OCI-LY3 (cell line): ENCODE measurements at regions not wholly inside any gene's neighbourhood (a gene's known extent, or its start where the extent isn't known, plus 50 kb on each side); places are given as distances from the start of the nearest gene placed in this dataset.

Experiments
- EZH2phosphoT487 ChIP-seq: fragments of 200-600 bp; shearing (Covaris generic); IDR thresholded peaks from 2 replicates; pipeline ENCODE4 v1.6.1; 2018; ENCODE audit warnings: antibody characterized with exemption, mixed run types, low read depth
- TF ChIP-seq, protein P1 (sequence below): fragments of 200-600, 300-600 bp; sonication (generic); IDR thresholded peaks from 2 replicates; pipeline ENCODE4 v1.5.1; 2014; ENCODE audit warnings: antibody characterized with exemption, low read length, low read depth

DNA sequence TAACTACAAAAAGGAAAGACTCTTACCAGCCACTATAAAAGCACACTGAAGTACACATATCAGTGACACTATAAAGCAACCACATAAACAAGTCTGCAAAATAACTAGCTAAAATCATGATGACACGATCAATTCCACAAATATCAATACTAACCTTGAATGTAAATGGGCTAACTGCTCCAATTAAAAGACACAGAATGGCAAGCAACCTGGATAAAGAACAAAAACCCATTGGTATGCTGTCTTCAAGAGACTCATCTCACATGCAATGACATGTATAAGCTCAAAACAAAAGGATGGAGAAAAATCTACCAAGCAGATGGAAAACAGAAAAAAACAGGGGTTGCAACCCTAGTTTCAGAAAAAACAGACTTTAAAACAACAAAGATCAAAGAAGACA is 59.7 kb upstream of the LYPLAL1 start:
- TF ChIP-seq, protein P1, sequence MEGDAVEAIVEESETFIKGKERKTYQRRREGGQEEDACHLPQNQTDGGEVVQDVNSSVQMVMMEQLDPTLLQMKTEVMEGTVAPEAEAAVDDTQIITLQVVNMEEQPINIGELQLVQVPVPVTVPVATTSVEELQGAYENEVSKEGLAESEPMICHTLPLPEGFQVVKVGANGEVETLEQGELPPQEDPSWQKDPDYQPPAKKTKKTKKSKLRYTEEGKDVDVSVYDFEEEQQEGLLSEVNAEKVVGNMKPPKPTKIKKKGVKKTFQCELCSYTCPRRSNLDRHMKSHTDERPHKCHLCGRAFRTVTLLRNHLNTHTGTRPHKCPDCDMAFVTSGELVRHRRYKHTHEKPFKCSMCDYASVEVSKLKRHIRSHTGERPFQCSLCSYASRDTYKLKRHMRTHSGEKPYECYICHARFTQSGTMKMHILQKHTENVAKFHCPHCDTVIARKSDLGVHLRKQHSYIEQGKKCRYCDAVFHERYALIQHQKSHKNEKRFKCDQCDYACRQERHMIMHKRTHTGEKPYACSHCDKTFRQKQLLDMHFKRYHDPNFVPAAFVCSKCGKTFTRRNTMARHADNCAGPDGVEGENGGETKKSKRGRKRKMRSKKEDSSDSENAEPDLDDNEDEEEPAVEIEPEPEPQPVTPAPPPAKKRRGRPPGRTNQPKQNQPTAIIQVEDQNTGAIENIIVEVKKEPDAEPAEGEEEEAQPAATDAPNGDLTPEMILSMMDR = no peak
- TF ChIP-seq EZH2phosphoT487 = no peak
